ENCODE measurements at regions not wholly inside any gene's neighbourhood (a gene's known extent, or its start where the extent isn't known, plus 50 kb on each side); places are given as distances from the start of the nearest gene placed in this dataset.

DNA sequence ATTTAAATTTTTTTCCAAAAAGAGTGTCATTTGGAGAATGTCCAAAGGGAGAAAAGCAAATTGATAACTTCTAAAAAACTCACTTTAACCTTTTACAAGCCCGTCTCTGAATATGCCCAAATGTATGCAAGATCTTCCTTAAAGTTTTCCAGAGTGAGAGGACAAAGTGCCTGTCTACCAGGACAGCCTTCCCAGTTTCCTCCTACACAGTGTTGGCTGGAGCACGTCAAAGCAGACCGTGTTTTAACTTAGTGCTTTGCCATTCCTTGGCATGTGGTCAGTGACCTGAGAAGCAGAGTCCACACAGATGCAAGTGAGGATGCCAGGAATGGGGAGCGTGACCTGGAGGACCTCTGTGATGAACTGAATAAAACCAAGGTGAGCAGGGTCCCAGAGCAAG, 245.7 kb downstream of the FAM43A start:
- Mint-ChIP-seq H3K36me3 (ENCODE audit: low read depth) (no peaks in the 10 kb centered on the region), H3K27me3 (peaks cover 28% of the 10 kb centered on the region), H3K27ac (no peak overlapping the region), H3K4me1 (no peaks in the 10 kb centered on the region), H3K4me3 (no peak overlapping the region), H3K9me3 (no peaks in the 10 kb centered on the region)
- ATAC-seq (replicated peaks) = no peak

DNA sequence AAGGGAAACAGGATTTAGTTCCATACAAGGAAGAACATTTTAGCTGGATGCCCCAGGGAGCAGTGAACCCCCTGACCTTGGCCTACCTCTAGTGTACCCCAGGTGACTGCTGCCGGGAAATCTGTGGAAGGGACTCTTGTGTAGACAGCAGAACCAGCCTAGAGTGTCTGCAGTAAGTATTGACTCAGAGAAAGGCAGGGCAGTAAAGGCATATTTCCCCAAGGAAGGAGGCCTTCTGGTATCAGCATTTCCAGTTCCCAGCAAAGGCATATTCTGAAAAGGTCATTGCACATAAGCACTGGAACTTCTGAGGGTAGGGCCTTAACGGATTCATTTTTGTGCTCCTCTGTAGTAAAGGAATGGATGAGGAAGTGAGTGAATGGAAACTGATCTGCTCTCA, 246.2 kb downstream of the FAM43A start:
- Mint-ChIP-seq H3K27ac (no peak overlapping the region), H3K27me3 (peaks cover 25% of the 10 kb centered on the region), H3K36me3 (ENCODE audit: low read depth) (no peaks in the 10 kb centered on the region), H3K4me3 (no peak overlapping the region), H3K9me3 (no peaks in the 10 kb centered on the region), H3K4me1 (no peaks in the 10 kb centered on the region)
- no peak for ATAC-seq (replicated peaks)

DNA sequence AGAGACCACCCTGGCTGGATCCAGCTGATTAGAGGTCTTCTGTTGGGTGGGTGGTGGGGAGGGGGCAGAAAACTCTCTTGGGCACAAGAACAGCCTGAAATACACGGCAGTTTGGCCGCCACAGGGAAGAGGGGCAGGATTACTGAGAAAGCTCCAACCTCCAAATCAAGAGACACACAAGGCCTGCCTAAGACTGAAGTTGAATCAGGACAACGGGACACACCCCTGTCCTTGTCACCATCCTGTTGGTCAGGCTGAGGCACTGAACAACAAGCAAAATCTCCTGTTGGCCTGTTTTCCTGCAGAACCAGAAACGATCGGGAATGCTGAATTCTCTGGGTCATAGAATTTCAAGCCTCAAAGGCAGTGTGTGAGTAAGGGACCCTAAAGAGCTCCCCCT, 247.8 kb downstream of the FAM43A start:
- no peak overlapping the region for H3K4me3 Mint-ChIP-seq
- H3K36me3 Mint-ChIP-seq (ENCODE audit: low read depth) = no peaks in the 10 kb centered on the region
- H3K9me3 Mint-ChIP-seq = no peaks in the 10 kb centered on the region
- no peak for ATAC-seq (replicated peaks)
- no peak overlapping the region for H3K27ac Mint-ChIP-seq
- H3K27me3 Mint-ChIP-seq = peaks cover 12% of the 10 kb centered on the region
- no peaks in the 10 kb centered on the region for H3K4me1 Mint-ChIP-seq

DNA sequence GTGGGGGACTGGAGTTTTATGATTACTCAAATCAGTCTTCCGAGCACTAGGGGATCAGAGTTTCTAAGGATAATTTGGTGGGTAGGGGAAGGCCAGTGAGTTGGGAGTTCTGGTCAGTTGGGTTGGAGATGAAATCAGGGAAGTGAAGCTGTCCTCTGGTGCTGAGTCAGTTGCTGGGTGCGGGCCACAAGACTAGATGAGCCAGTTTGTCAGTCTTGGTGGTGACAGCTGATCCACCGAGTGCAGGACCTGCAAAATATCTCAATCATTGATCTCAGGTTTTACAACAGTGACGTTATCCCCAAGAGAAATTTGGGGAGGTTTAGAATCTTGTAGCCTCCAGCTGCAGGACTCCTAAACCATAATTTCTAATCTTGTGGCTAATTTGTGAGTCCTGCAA, 249.4 kb downstream of the FAM43A start:
- ATAC-seq (replicated peaks) = no peak
- Mint-ChIP-seq H3K9me3 (no peaks in the 10 kb centered on the region), H3K4me1 (no peaks in the 10 kb centered on the region), H3K4me3 (no peak overlapping the region), H3K36me3 (ENCODE audit: low read depth) (no peaks in the 10 kb centered on the region), H3K27ac (no peak overlapping the region), H3K27me3 (peaks cover 12% of the 10 kb centered on the region)

DNA sequence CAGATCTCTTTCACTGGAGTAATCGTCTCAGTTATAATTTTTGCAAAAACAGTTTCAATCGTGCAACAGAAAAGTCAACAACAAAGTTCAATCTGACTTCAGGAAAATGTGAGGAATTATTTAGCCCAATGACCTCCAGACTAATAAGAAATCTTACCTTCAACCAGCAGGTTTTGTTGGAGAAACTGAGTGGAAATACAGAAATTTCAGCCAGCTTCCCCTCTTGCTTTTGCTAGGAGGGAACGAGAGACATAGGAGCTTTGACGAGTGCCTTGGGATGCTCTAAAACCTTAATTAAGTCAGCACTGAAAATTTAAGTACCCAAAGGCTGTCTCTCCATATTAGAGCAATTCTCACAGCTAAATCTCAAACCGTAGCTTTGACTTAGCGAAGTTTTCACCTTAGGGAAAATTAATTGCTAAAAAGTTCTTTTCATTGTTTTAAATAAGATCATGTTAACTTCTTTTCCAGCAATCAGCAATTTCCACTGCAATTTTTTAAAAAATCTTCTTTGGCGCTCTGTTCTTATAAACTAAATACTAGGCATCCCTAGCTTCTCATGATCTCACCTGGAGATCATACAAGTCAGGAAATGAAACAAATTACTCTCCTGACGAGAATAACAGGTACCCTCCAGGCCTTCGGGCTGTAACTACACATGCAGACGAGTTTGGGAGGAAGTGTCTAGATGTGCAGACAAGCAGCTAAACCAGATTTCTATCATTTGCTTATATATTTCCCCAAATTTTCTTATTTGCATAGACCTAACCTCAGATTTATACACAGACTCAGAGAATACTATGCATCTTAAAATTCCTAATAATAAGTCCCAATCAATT, 250.2 kb downstream of the FAM43A start:
- peaks cover 12% of the 10 kb centered on the region for H3K27me3 Mint-ChIP-seq
- ATAC-seq (replicated peaks) = no peak
- no peaks in the 10 kb centered on the region for H3K4me1 Mint-ChIP-seq

DNA sequence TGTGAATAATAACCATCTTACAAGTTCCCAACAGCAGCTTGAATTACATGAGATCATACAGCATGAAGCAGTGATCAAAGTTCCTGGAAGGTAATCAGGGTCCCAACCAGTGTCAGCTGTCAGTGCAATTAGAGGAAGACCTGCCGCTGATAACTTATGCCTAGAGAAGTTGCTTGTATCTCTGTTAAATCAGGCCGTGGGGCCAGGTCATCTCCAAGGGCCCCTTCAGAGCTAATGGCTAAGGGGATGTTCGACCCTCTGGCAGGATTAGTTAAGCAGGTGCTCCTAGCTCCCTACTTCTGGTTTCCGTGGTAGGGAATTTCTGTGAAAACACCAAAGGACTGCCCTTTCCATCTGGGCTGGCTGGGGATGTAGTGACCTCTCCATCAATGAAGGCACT, 251.0 kb downstream of the FAM43A start:
- Mint-ChIP-seq H3K27me3 (peaks cover 13% of the 10 kb centered on the region), H3K27ac (no peak overlapping the region), H3K4me1 (no peaks in the 10 kb centered on the region), H3K4me3 (no peak overlapping the region), H3K36me3 (ENCODE audit: low read depth) (no peaks in the 10 kb centered on the region), H3K9me3 (no peaks in the 10 kb centered on the region)
- ATAC-seq (replicated peaks) = no peak

More for the DNA sequence above, 250.2 kb downstream of the FAM43A start:
- Mint-ChIP-seq H3K9me3 (no peaks in the 10 kb centered on the region), H3K27ac (no peak overlapping the region), H3K4me3 (no peak overlapping the region), H3K36me3 (ENCODE audit: low read depth) (no peaks in the 10 kb centered on the region)

DNA sequence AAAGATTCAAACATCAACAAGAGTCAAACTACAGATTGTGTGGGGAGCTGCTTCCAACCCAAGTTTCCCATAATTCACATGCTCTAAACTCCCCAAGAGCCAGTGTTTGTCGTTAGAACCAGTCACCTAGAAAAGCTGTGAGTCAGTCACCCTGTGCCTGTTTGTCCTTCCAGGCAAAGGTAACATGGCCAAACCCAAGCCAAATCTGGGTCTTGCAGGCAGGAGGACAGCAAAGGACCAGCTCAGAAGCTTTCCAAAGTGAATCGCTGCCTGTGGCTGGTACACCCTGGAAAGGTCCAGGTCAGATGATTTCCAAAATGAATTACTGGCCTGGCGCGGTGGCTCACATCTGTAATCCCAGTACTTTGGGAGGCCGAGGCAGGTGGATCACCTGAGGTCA, 251.5 kb downstream of the FAM43A start:
- Mint-ChIP-seq H3K9me3 (no peaks in the 10 kb centered on the region), H3K27ac (no peak overlapping the region), H3K27me3 (peaks cover 10% of the 10 kb centered on the region), H3K36me3 (ENCODE audit: low read depth) (no peaks in the 10 kb centered on the region), H3K4me1 (no peaks in the 10 kb centered on the region), H3K4me3 (no peak overlapping the region)
- ATAC-seq (replicated peaks) = no peak

DNA sequence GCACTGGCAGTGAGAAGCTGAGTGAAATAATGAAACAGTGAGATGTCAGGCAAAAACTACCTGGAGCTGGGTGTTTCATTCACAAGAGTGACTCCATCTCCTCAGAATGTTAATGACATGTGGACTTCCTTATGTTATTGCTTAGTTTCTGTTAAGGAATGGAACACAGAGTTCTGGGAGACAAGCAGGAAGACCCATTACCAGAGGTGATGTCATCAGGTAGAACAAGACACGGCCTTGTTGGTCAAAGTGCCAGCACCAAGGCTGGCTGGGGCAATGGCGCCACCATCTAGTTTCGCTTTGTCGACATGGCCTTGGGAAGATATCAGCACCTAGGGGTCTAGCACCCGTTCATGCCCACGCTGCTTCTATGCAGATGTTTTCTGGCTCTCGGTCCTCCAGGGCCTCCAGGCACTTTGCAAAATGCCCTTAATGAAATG, 252.2 kb downstream of the FAM43A start:
- Mint-ChIP-seq H3K27me3 (peaks cover 7% of the 10 kb centered on the region), H3K27ac (no peak overlapping the region), H3K36me3 (ENCODE audit: low read depth) (no peaks in the 10 kb centered on the region), H3K4me3 (no peak overlapping the region), H3K9me3 (no peaks in the 10 kb centered on the region), H3K4me1 (no peaks in the 10 kb centered on the region)
- ATAC-seq (replicated peaks) = no peak

DNA sequence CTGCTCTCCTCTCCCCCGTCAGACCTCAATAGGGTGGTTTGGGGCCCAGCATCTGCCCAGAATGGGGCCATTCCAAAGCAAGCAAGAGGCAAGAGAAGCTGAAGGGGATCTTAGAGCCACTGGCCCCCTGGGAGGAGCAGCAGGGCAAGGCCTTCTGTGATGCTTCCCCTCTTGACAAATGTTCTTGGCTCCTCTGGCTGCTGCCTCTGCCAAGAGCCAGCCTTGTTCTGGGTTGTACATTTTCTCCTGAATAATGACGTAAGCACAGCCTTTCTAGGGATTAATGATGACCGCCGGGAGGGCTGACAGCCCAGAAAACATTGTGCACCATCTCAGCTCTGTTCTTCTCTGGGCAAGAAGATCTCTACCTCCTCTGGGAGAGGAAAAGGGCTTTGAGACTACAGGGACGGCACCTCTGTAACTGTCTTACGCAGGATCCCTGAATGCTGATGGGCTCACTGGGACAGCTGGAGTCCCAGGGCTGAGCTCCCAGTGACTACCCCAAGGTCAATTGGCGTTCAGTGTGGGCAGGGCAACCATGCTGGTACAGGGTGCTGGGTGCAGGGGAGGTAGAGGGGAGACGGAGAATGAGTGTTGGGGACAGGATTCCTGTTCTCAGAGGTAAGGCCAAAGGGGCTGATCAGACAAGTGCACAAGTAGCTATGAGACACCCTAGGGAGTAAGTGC, 253.3 kb downstream of the FAM43A start:
- no peak overlapping the region for H3K27ac Mint-ChIP-seq
- H3K4me1 Mint-ChIP-seq = no peaks in the 10 kb centered on the region
- no peak for ATAC-seq (replicated peaks)
- no peak overlapping the region for H3K4me3 Mint-ChIP-seq
- H3K36me3 Mint-ChIP-seq (ENCODE audit: low read depth) = no peaks in the 10 kb centered on the region
- H3K27me3 Mint-ChIP-seq = peaks cover 7% of the 10 kb centered on the region
- H3K9me3 Mint-ChIP-seq = no peaks in the 10 kb centered on the region

DNA sequence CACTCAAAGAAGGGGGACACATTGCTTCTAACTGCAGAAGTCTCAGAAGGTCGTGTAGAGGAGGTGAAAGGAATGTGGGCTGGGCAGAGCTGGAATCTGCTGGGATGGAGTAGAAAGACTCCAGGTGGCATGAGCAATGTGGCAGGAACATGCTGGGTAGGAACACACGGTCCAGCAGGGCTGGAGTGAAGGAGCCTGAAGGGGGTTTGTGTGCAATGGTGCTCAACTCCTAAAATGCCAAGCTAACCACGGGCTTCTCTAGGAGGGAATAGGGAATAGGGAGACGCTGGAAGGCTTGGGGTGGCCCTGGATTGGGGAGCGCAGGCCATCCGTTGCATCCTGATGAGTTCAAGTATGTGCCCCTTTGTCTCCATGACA, 253.8 kb downstream of the FAM43A start:
- Mint-ChIP-seq H3K27ac (no peak overlapping the region), H3K4me1 (no peaks in the 10 kb centered on the region), H3K4me3 (no peak overlapping the region), H3K27me3 (peaks cover 7% of the 10 kb centered on the region), H3K36me3 (ENCODE audit: low read depth) (no peaks in the 10 kb centered on the region), H3K9me3 (no peaks in the 10 kb centered on the region)
- ATAC-seq (replicated peaks) = no peak

DNA sequence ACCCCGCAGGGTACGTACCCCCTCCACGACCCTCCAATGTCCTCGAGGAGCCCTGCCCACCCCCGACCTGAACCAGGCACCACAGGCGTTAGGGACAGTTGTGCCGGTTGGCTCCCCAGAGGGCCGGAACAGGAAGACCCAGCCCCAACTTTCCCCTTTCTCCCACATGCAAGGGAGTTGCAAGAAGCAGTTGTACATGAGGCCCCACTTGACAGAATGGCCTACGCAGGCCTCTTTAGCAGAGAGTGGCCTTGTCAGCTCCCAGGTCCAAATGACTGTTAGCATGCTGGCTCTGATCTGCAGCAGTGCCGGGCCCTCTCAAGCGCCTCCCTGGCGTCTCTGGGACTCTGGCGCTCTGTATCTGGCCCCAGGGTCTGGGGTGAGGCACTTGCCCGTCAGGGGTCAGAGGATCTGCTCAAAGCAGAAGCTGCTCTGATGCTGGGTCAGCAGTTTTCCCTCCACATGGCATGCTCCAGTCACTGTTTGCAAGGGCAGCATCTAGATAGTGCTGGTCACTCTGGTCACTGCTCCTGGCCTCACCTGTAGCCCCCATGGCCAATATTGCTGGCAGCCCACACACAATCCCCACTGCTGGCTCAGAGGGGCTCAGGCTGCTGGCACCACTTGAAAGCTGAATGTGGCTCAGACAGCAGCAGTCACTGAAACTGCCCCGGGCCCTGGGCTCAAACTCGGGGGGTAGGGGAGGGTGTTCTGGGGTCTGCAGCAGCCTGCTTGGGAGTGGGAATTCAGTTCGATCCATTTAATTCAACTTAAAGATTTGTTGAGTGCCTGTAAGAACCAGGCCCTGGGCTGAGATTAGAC, 254.5 kb downstream of the FAM43A start:
- Mint-ChIP-seq H3K9me3 (no peaks in the 10 kb centered on the region), H3K4me1 (no peaks in the 10 kb centered on the region), H3K27ac (no peak overlapping the region), H3K36me3 (ENCODE audit: low read depth) (no peaks in the 10 kb centered on the region), H3K27me3 (peaks cover 4% of the 10 kb centered on the region), H3K4me3 (no peak overlapping the region)
- no peak for ATAC-seq (replicated peaks)

DNA sequence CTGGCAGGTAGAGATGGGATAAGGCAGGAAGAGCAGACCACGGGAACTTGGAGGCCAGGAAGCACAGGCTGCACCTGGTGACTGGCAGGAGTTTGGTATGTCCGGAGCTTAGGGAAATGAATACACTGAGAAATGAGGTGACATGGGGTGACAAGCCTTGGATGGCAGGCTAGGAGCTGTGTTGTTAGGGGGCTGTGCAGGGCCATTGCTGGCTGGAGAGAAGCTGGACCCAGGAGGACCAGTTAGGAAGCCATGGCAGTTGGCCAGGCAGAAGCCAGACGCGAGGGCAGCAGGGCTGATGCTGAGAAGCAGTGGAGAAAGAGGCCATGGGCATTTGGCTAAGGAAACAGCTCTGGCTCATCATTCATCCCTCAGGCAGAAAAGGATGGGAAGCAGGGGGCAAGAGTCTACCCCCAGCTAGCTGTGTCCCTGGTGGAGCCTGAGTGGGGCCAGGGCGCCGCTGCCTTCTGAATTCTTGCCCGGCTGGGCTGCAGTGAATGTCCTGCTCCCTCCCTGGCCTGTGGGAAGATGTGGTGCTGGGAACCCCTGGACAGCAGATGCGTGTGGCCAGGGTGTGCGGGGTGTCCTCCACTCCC, 255.8 kb downstream of the FAM43A start:
- Mint-ChIP-seq H3K4me3 (no peak overlapping the region), H3K36me3 (ENCODE audit: low read depth) (no peaks in the 10 kb centered on the region), H3K27me3 (peaks cover 4% of the 10 kb centered on the region), H3K27ac (no peak overlapping the region), H3K9me3 (no peaks in the 10 kb centered on the region), H3K4me1 (no peaks in the 10 kb centered on the region)
- no peak for ATAC-seq (replicated peaks)

DNA sequence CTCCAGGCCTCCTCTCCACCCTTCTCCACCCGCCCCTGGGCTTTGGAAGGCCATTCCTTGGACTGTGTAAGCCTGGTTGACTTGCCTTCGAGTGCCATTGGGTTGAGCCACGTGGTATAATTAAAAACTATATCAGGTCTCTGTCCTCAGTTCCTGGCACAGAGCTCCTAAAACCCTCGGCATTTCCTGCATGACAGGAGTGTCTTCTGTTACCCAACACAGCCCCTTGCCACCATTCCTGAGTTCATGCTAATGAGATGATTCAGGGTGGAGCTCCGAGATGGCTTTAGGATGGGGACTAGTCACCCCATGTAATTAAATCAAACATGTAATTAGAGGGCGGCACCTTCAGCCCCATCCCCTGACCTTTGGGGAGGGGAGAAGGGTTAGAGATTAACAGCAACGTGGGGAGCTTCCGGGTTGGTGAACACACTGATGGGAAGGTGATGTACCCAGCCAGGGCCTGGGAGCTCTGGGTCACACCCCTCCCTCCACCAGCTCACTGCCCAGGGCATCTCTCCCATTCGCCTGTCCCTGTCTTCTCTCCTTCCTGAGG, 256.4 kb downstream of the FAM43A start:
- Mint-ChIP-seq H3K4me1 (no peaks in the 10 kb centered on the region), H3K27me3 (peaks cover 4% of the 10 kb centered on the region)

DNA sequence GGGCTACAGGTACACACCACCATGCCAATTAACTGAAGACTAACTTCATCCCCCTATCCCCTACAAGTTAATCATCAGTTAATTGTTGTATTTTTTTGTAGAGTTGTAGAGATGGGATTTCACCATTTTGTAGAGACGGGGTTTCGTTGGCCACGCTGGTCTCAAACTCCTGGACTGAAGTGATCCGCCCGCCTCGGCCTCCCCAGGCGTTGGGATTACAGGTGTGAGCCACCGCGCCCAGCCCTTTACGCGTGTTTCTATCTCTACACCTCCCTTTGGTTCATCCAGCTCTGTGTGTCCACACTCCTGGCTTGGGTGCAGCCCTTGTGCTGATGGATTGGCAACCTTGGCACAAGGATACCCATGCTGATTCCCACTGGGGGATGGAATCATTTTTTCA, 258.8 kb downstream of the FAM43A start:
- Mint-ChIP-seq H3K4me3 (no peak overlapping the region), H3K27me3 (peaks cover 11% of the 10 kb centered on the region), H3K9me3 (peaks cover 4% of the 10 kb centered on the region), H3K4me1 (no peaks in the 10 kb centered on the region), H3K36me3 (ENCODE audit: low read depth) (no peaks in the 10 kb centered on the region), H3K27ac (no peak overlapping the region)
- no peak for ATAC-seq (replicated peaks)

More for the DNA sequence above, 256.4 kb downstream of the FAM43A start:
- no peak overlapping the region for H3K4me3 Mint-ChIP-seq
- no peak for ATAC-seq (replicated peaks)
- no peak overlapping the region for H3K27ac Mint-ChIP-seq
- H3K36me3 Mint-ChIP-seq (ENCODE audit: low read depth) = no peaks in the 10 kb centered on the region
- no peaks in the 10 kb centered on the region for H3K9me3 Mint-ChIP-seq
